Stimulated activated CD8-positive, alpha-beta memory T cell treated with anti-CD3 and anti-CD28 coated beads, Interleukin-4, amount 100 ng/mL, for 1 hour (primary cell): ENCODE measurements at regions not wholly inside any gene's neighbourhood (a gene's known extent, or its start where the extent isn't known, plus 50 kb on each side); places are given as distances from the start of the nearest gene placed in this dataset.
"Not testable (repeated sequence)": the region's sequence is repeated elsewhere in the genome, so short reads cannot be mapped to it uniquely, and the experiment has no call there.

ENCODE experiments used
- DNase-seq, 2 donors: peaks; one replicate each; pipeline ENCODE4 v3.0.0-alpha.2; 2020; ENCODE audit warnings: low read depth in 2 of 2, low spot score in 1 of 2

DNA sequence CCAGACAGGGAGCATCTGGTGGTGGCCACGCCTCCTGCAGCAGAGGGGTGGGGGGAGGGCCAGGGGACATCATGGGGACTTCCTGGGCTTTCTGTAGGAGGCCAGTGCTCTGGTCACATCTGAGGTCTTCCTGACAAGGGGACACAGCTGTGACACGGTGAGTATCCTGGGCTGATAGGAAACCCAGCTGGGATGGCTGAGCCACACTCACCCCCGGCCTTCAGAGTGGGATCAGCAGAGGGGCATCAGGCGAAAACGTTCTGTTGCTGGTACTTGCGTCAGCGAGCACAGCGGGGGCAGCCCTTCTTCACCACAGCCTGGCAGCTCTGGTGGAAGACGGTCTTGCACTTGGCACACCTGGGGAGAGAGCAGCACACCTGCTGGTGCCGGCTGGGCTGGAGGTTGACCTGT, 122.9 kb upstream of the SMURF2 start:
- no peak for DNase-seq

DNA sequence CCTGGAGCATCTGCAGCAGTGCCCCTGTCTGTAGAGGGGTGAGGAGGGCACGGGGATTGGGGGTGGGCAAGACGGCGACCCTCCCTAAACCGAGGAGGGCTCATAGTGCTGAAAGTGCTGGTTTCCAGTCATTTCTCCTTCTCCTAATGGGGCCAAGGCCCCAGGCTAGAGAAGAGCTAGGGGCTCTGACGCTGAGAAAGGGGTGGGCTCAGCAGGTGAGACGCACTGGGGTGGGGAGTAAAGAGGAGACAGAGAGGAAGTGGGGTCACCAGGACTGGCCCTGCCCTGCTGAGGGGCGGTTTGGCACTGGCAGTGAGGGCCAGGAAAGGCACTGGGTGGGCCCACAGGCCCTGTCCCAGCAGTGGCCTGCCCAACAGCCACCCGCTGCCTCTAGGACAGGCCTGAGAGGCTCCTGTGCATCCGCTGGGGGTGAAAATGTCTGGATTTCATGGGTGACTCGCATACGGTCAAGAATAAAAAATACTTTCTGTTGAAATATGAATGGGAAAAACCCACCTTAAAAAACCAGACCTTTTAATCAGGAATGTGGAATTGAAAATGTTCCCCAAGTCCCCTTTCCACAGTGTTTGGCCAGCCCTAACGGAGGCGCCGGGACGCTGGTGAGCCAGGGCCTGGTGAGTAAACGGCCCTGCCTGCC, 122.4 kb upstream of the SMURF2 start:
- DNase-seq = no peak

DNA sequence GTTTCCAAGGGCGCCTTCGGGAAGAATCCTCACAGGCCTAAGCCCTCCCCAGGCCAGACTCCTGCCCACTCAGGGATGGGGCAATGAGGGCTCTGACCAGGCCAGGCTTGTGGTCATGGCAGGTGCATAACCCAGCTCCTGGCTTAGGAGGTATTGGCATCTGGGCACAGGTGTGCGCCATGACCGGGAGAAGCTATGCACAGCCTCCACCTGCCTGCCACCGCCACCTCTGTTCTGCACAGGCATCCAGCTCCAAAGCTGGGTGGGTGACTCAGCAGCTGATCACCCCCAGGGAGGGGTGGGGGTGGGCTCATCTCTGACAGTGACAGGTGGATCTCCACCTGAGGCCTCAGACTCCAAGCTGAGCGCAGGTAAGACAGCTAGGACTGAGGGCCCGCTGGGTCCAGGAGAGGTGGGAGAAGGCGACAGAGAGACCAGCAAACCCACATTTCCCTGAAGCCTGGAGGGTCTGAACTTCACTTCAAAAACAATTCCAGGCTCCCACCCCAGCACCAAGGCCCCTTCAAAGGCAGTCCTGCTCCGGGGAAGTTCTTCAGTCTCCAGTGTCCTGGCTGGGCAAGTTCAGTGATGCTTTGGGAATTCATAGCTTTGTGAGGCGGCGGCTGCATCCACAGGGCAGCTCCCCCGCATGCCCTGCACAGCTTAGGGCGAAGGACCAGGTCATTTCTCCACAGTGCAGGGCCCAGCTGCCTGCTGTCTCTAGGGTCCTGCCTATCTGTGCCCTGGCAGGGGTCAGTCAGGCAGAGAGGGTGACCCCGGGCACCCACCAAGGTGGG, 121.6 kb upstream of the SMURF2 start:
- DNase-seq = no peak

DNA sequence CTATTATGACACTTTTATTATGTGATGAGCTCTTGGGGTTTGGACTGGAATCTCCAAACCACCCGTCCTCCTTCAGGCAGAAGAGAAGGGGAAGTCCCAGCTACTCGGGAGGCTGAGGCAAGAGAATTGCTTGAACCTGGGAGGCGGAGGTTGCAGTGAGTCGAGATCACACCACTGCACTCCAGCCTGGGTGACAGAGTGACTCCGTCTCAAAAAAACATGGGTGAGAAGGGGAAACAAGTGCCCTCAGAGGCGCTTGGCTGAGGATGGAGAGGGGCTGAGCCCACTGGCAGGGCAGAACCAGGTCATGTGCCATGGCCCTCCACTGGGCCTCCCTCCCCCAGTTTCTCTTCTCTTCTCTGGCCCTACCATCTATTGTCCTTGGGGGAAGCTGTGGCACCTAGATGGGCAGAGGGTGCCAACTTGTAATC, 120.9 kb upstream of the SMURF2 start:
- DNase-seq = no peak

DNA sequence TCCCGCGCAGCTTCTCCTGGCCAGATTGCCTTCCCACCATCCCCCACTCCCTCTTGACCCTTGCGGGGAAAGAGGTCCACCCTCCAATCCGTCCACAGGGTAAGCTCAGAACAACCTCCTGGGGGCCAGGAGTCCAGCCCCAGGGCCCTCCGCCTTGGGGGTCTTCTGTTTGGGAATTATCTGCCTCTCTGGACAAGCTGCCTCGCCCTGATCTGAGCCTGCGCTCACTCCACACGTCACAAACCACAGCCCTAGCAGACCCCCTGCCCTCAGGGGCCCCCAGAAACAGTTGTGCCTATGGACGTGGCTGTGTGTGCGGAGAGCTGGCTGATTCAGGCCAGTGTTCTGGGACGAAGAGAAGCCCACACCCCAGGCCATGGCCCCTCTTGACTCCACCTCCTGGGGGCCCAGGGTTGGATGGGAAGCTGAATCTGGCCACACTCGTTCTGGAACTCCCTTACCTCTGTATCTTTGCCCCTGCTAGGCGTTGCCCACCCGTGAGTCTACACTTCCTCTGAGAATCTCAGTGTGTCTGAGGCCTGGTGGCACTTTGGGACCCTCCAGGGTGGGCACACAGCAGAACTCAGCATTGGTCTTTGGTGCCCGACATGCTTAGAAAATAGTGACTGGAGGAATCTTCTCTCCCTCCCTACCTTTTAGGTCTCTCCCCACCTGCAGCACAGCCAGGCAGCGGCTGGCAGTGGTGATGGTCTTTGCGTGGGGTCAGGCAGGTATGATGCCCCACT, 119.9 kb upstream of the SMURF2 start:
- no peak for DNase-seq

DNA sequence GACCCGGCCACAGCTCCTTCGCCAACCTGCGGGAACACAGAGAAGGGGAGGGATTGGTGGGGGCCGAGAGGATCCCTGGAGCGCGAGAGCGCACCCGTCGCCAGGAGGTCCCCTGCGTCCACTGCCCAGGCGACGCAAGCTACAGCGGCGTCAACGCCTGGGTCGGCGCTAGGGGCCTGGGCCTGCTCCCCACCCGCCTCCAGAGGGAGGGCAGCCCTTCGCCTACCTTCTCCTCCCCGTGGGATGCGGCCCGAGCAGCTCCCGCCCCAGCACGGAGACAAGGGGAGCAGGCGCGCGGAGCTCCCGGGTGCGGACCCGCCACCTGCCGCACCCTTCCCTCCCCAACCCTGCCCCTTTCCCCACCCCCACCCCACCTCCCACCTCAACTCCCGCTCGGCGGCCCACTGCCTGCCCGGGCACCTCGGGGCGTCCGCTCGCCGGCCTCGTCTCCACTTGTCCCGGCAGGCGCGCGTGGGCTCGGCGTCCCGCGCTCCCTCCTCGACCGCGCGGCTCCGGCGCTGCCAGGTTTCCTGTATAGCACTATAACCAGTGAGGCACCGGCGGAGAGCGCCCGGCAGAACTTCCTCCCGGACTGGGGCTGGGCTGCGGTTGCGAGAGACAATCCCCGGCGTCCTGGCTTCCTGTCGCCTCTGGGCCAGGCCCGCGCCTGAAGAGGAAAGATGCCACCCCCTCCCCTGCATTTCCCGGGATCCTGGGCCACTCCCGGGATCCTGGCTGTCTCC, 119.1 kb upstream of the SMURF2 start:
- no peak for DNase-seq

DNA sequence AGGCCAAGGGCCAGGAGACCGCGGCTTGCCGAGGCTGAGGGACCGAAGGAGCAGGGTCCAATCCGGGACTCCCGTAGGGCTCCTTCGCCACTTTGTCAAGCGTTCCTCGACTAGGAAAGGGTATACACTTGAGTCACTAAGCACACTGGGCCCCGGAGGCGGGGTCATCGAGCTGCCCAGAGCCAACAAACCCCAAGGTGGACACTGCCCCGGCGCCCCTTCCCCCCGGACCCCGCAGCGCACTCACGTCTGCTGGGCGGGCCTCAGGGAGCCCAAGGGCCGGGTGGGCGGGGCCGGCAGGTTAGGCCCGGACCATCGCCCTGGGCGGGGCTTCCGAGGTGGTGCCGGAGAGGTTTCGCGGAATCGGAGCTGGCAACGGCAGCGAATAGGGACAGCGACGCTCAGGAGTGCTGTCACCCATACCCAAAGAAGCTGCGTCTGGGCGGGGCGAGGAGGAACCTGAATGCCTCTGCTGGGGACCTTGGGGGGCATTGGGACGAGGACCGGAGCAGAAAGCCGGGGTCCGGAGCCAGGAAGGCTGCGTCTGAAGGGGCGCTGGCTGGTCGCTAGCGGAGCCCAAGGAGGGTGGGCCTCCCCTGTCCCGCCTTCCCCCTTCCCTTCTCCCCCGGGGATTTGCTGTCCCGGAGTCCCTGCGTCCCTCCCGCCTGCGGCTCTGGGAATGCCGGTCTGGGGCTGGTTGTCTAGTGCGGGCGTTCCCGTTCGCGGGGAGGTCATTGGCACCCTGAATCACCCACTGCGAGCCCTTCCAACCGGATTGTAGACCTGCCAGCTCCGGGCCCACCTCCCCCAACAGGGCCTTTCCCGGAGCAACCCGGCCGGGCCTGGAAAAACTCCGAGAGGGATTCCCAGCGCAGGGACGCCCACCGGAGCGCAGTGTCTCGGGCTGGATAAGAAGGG, 118.2 kb upstream of the SMURF2 start:
- peak; percentile 40 to 49 for DNase-seq

DNA sequence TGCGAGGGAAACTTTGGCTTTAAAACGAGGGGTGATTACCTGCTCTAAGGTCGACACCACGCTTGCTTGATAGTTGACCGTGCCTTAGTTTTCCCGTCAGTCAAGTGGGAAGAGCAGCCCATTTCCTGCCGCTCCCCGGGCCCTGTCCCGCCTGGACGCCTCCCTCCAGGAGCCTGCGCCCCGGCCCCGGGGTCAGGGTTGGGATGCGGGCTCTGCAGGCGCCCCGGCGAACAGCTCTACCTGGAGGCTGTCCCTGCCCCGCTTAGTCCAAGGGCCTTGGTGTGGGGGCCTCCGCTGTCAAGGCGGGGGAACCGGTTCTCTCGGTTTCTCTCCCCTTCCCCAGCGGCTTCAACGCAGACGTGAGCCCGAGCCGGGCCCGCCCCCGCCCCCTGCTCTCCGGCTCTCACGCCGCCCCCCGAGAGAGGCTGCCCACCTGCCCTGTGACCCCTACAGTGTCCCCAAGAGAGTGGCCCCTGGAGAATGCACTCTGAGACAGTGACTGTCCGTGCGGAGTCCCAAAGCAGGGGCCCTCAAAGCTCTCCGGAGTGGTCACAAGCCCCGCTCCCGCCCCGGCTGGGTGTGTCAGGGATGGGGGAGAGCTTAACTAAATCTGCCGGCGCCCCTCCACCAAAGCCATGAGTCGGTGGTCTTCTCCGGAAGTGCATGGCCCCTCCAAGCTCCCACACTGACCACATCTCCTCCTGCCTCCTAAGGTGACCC, 117.4 kb upstream of the SMURF2 start:
- DNase-seq = no peak

DNA sequence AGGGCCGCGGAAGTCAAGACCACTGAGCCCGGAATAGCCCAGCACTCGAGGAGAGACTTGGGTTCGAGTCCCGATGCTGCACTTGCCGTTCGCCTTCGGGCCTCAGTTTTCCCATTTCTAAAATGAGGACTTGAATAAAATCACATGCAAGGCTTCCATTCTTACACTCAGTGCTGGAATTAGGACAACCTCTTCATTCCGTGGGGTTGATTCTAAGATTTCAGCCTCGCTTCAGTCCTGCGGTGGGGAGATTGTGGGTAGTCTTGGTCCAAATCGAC, 116.9 kb upstream of the SMURF2 start:
- not testable (repeated sequence) for DNase-seq

DNA sequence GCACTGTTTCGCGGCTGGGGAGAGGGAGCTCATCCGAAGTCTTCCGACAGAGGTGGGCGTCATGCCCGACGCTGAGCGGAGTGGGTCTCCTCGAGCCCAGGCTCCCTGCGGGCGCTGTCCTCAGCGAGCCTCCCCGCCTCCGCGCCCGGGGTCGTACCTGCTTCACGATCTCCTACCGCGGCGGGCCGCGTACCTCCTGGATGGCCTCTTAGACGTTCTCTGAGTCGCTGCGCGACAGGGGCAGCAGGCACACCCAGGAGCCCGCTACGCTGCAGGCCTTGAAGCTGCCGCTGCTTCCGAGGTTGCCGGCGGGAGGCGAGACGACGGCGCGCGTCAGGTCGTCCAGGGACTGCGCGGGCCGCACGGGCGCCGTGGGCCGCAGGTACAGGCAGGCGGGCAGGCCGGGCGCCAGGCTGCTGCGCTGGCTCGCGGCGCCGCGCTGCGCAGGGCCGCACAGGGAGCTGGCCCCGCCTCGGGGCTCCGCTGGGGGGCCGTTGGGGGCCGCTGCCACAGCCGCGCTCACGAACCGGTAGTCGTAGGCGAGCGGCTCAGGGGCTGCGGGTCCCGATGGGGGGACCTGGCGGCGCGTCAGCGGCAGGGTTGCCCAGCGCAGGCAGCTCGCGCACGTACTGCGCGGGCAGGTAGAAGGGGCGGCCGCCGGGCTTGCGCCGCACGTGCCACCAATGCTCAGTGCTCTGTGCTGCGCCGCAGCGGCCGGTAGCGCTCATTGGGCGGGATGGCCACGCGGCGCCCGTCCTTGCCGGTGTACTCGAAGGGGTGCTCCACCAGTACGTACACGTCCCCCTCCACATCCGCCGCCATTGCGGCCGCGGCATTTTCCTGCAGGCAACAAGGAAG, 116.4 kb upstream of the SMURF2 start:
- no peak for DNase-seq

DNA sequence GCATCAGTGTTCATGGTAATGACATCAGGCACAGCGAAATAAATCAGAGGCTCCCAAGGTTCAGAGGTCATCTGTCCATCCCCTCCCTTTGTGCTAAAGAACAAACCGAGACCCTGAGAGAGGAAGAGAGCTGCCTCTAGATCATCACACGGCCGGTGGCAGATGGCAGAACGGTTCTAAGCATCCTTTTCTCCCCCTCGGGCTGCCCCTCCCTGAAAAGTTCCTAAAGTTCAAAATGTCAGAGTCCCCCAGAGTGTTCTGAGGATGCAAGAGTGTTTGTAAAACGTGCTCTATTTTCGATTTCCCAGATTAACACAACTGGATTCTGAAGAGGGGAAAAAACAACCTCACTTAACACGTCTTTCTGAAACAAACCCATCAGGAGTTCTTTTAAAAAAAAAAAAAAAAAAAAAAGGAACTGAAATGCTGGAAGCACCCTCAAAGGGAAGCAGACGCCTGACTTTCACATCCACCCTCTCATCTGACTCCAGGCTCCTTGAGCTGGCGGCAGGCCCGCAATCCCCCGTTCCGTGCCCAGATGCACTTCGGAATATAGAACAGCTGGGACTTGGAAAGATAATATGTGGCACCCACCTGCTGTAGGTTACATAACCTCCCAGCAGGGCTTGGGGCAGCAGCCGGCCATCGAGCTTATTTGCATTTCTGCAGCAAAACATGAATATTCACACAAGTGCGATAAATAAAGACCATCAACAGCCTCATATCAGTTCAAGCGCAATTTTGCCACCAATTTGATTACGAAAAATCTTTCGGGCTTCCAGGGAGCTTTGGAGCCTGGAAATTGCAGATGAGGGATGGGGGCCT, 115.5 kb upstream of the SMURF2 start:
- DNase-seq = no peak

DNA sequence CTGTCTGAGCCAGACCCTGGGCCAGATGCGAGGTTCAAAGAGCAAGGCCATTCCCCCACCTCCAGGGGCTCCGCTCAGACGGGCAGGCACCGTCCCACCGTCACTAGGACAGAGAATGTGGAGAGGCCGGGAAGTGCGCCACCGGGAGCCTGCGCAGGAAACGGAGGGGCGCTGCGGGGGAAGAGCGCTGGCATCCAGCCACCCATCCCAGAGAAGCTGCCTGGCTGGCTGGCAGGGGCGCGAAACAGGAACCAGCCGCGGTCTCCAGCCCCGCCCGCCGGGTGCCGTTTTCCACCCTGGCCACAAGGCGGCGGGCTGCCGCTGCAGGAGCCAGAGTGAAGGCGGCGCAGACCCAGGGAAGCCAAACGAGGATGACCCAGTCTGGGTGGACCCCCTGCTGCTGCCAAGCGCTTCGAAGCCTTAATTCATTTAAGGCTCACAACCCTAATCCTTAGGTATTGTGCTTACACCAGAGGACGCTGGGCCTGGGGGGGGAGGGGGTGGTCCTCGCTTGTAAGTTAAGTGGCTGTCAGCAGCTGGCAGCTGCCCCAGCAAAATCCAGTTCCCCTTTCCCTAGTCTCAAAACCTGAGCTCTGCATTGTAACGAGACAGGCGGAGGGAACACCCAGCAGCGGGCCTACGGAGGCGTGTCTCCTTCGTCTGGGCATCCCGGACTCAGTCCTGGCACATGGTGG, 114.8 kb upstream of the SMURF2 start:
- peak in 1 of 2 donors; percentile 44 for DNase-seq

DNA sequence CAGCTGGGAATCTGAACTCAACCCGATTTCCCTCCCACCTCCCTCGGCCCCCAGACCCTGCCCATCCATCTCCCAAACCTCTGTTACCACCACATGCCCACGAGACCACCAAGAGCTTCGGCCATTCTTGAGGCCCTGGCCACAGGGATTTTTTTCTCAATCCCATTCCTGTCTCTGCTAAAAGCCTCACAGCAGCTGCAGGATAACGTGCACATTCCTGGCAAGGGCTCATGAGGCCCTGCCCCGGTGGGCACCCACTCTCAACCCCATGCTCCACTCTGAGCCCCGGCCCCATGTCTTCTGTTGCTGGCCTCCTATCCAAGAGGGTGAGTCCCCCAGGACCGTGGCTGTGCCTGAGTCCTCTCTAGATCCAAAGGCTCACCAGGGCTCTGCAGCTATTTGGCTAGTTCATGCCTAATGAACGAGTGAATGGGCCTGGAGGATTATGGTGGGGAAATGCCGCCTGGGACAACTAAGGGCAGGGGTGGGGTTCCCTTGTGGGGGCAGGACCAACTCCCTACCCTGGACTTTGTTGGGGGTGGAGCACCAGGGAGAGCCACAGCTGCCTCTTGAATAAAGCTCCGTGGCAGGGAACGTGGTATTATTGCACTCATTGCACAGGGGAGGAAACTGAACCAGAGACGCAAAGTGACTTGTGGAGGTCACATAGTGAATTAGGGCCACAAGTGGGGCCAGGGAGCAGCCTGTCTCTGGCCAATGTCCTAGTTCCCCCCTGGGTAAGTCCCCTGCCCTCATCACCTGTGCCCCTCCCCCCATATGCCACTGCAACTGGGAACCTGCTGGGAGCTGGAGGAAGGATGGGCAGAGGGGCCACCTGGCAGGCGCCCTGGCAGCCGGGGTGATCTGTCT, 113.8 kb upstream of the SMURF2 start:
- no peak for DNase-seq

DNA sequence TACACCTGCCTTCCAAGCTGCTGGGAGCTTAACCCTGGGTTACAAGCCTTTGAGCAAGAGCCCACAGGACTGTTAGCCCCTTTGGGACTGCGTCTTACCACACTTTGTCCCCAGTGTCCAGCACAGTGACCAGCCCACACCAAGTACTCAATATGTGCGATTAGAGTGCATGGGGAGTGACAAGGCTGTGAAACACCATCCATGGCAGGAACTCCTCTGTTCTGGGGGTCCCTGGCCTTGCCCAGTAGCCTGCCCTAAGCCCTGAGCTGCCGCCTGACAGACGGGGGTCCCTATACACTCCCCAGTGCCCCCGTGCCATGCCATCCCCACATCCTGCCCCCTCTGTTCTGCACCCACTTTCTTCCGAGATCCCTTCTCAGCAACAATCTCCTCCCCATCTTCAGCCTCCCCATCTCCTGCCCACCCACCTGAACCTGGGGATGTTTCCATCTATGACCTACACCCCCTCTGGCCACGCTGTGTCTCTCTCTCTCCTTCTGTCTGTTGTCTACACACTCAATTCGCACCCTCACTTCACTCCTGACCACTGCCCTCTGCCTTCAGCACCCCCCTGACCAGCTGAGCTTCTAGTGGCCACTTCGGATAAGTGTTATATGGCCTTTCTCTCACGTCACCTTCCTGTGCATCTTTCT, 112.9 kb upstream of the SMURF2 start:
- DNase-seq = no peak

DNA sequence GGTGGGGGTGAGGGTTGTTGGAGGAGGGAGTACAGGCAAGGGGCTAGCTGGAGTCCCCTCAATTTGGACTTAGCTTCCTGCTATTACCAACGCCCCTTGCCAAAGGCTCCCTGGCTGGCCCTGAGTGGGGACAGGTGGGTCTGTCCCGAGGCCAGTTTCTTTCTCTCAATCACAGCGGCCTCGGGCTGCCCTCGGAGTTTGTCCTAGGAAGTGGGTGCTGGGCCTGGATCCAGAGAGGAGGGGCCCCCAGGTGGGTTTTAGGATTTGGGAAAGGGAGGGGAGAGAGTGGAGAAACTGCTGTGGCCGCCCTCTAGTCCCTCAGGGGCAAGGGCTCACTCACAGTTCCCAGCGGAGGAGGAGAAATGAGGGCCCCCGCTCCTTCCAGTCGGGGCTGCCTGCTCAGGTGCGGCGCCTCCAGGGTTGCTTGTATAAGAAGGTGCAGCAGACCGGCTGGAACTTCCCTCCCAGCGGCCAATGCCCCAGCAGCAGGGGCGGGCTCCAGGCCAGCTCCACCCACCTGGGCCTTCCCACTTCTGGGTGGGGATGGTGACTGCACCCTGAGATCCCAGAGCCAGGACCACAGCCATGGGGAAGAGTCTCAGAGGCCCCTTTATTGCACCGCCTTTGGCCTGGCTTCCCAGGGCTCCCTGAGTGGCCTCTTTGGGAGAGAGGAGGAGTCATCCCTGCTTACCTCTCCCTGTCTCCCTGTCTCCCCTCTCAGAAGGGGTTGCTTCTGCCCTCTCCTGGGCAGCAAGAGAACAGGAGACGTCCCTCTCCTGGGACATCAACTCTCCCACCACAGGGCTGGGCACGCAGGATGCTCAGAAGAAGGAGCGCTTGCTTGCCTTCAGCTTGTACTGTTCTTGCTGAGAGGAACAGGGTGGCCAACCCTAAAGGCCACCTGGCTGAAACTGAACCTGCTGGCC, 112.0 kb upstream of the SMURF2 start:
- no peak for DNase-seq
